Kidney epithelial cell (primary cell): ENCODE measurements at regions not wholly inside any gene's neighbourhood (a gene's known extent, or its start where the extent isn't known, plus 50 kb on each side); places are given as distances from the start of the nearest gene placed in this dataset.

Source experiments
- DNase-seq: peaks from one replicate; pipeline ENCODE4 v3.0.0-alpha.2; 2010; ENCODE audit warnings: low read depth
- H3K27me3 ChIP-seq: 2 replicates; pipeline ENCODE4 v1.6.0; 2011; ENCODE audit warnings: low read length; ENCODE audit not compliant: control insufficient read depth, insufficient read depth
- H3K36me3 ChIP-seq: 2 replicates; pipeline ENCODE4 v1.5.1; 2011; ENCODE audit warnings: low read length; ENCODE audit not compliant: control insufficient read depth, insufficient read depth
- H3K4me3 ChIP-seq: 2 replicates; pipeline ENCODE4 v1.5.1; 2011; ENCODE audit warnings: low read depth, mild to moderate bottlenecking, control low read depth, low read length
- CTCF ChIP-seq: IDR thresholded peaks from 2 replicates; pipeline ENCODE4 v1.5.1; 2011; ENCODE audit warnings: mild to moderate bottlenecking, moderate library complexity, low read length, control low read depth, inconsistent platforms; ENCODE audit not compliant: insufficient read depth, poor library complexity, severe bottlenecking

GRCh38 chr6:169850746-169851145 is 99.3 kb downstream of the ERMARD start:
- Histone ChIP-seq H3K4me3 (no peak overlapping the region), H3K27me3 (peaks cover 2% of the 10 kb centered on the region), H3K36me3 (no peaks in the 10 kb centered on the region)
- DNase-seq = no peak
- TF ChIP-seq CTCF = no peak

GRCh38 chr6:169850154-169850553 is 98.7 kb downstream of the ERMARD start:
- no peak for TF ChIP-seq CTCF
- DNase-seq = no peak
- Histone ChIP-seq H3K27me3 (peaks cover 2% of the 10 kb centered on the region), H3K36me3 (no peaks in the 10 kb centered on the region), H3K4me3 (no peak overlapping the region)

- H3K36me3 ChIP-seq = no peaks in the 10 kb centered on the region
- DNase-seq = no peak
- H3K27me3 ChIP-seq = peaks cover 2% of the 10 kb centered on the region
- no peak overlapping the region for H3K4me3 ChIP-seq
- no peak for TF ChIP-seq CTCF
These were observed 98.0 kb downstream of the ERMARD start for GRCh38 chr6:169849396-169849795.

GRCh38 chr6:169848946-169849345 is 97.5 kb downstream of the ERMARD start:
- TF ChIP-seq CTCF = no peak
- Histone ChIP-seq H3K4me3 (no peak overlapping the region), H3K36me3 (no peaks in the 10 kb centered on the region), H3K27me3 (peaks cover 2% of the 10 kb centered on the region)
- no peak for DNase-seq

GRCh38 chr6:169847901-169848311 is 96.5 kb downstream of the ERMARD start:
- Histone ChIP-seq H3K36me3 (no peaks in the 10 kb centered on the region), H3K4me3 (no peak overlapping the region), H3K27me3 (peaks cover 2% of the 10 kb centered on the region)
- no peak for TF ChIP-seq CTCF
- no peak for DNase-seq

- no peaks in the 10 kb centered on the region for H3K36me3 ChIP-seq
- no peak for TF ChIP-seq CTCF
- peaks cover 2% of the 10 kb centered on the region for H3K27me3 ChIP-seq
- H3K4me3 ChIP-seq = no peak overlapping the region
- no peak for DNase-seq
These were observed 95.8 kb downstream of the ERMARD start for GRCh38 chr6:169847141-169847674.
